Glutamatergic neuron (in vitro differentiated cells): ENCODE measurements at regions not wholly inside any gene's neighbourhood (a gene's known extent, or its start where the extent isn't known, plus 50 kb on each side); places are given as distances from the start of the nearest gene placed in this dataset.

ENCODE experiments used
- DNase-seq: peaks from one replicate; pipeline ENCODE4 v3.0.0; 2022
- H3K27ac Mint-ChIP-seq: one replicate; pipeline ENCODE4 v1.8.0; 2020; ENCODE audit warnings: mild to moderate bottlenecking, mixed read lengths, inconsistent platforms; ENCODE audit not compliant: unreplicated experiment
- H3K27me3 Mint-ChIP-seq: one replicate; pipeline ENCODE4 v1.8.0; 2020; ENCODE audit warnings: mild to moderate bottlenecking, moderate library complexity, mixed read lengths, inconsistent platforms; ENCODE audit not compliant: unreplicated experiment
- H3K36me3 Mint-ChIP-seq: one replicate; pipeline ENCODE4 v1.8.0; 2020; ENCODE audit warnings: mild to moderate bottlenecking, mixed read lengths, inconsistent platforms; ENCODE audit not compliant: unreplicated experiment
- H3K4me1 Mint-ChIP-seq: one replicate; pipeline ENCODE4 v1.8.0; 2020; ENCODE audit warnings: mild to moderate bottlenecking, low read depth, mixed read lengths, inconsistent platforms; ENCODE audit not compliant: unreplicated experiment
- H3K4me3 Mint-ChIP-seq: one replicate; pipeline ENCODE4 v1.8.0; 2020; ENCODE audit warnings: mild to moderate bottlenecking, mixed read lengths, inconsistent platforms; ENCODE audit not compliant: unreplicated experiment
- H3K9me3 Mint-ChIP-seq: one replicate; pipeline ENCODE4 v1.8.0; 2020; ENCODE audit warnings: mild to moderate bottlenecking, moderate library complexity, mixed read lengths, inconsistent platforms; ENCODE audit not compliant: unreplicated experiment
- TF ChIP-seq, protein P1 (sequence below): fragments of 200-600 bp; sonication (generic); IDR thresholded peaks from one replicate; pipeline ENCODE4 v1.5.0; 2021; ENCODE audit not compliant: partially characterized antibody, unreplicated experiment

DNA sequence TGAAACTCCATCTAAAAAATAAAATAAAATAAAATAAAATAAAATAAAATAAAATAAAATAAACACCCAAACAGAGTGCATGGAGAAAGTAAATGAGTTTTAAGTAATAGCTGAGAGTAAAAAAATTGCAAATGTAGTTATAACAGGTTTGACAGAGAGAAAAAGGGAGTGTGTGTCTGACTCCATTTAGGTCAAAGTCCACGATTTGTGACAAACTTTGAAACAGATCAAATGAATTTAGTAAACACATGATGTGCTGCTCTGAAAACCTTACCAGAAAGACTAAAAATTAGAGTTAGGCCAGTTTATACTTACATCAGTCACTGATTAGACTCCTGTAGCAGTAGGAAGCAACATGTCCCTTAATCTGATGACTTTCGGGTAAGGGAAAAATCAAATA lies 346.6 kb downstream of the PARP8 start:
- H3K4me1 Mint-ChIP-seq = no peaks in the 10 kb centered on the region
- no peak overlapping the region for H3K27ac Mint-ChIP-seq
- no peaks in the 10 kb centered on the region for H3K36me3 Mint-ChIP-seq
- no peak for DNase-seq
- H3K4me3 Mint-ChIP-seq = no peak overlapping the region
- TF ChIP-seq, protein P1, sequence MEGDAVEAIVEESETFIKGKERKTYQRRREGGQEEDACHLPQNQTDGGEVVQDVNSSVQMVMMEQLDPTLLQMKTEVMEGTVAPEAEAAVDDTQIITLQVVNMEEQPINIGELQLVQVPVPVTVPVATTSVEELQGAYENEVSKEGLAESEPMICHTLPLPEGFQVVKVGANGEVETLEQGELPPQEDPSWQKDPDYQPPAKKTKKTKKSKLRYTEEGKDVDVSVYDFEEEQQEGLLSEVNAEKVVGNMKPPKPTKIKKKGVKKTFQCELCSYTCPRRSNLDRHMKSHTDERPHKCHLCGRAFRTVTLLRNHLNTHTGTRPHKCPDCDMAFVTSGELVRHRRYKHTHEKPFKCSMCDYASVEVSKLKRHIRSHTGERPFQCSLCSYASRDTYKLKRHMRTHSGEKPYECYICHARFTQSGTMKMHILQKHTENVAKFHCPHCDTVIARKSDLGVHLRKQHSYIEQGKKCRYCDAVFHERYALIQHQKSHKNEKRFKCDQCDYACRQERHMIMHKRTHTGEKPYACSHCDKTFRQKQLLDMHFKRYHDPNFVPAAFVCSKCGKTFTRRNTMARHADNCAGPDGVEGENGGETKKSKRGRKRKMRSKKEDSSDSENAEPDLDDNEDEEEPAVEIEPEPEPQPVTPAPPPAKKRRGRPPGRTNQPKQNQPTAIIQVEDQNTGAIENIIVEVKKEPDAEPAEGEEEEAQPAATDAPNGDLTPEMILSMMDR = no peak
- H3K9me3 Mint-ChIP-seq = no peaks in the 10 kb centered on the region
- no peaks in the 10 kb centered on the region for H3K27me3 Mint-ChIP-seq

DNA sequence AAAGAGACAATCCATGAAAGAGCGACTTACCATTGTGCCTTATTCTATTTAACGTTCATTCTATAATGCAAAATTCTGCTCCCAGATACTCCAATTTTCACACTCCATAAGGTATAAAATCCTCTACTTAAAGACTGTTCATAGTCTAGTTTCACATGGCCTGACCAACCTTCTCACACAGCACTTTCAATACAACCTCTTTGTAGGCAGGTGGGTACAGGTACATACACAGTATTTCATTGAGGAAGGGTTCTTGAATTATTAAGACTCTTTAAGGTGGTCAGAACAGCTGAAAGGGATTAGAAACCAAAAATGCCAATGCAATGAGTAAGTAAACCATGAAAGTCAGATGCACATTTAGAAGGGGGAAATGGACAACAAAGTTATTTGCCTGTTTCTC lies 352.0 kb downstream of the PARP8 start:
- Mint-ChIP-seq H3K27me3 (no peaks in the 10 kb centered on the region), H3K4me1 (no peaks in the 10 kb centered on the region), H3K27ac (no peak overlapping the region), H3K4me3 (no peak overlapping the region), H3K36me3 (no peaks in the 10 kb centered on the region), H3K9me3 (no peaks in the 10 kb centered on the region)
- DNase-seq = no peak
- TF ChIP-seq, protein P1 = no peak

DNA sequence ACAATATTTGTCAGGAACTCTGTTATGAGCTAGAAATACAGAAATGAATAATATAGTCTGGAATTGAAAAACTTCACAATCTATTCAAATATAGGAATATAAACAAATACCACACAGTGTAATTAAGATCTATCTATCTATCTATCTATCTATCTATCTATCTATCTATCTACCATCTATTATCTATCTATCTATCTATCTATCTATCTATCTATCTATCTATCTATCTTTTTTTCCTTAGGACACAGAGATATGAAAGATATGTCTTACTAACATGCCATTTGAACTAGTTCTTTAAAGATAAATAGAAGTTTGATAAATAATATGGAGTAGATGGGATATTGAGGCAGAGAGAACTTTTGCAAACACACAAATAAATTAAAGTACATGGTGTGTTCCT lies 357.8 kb downstream of the PARP8 start:
- Mint-ChIP-seq H3K36me3 (peaks cover 7% of the 10 kb centered on the region), H3K4me3 (no peak overlapping the region), H3K27me3 (peaks cover 3% of the 10 kb centered on the region), H3K9me3 (no peaks in the 10 kb centered on the region), H3K4me1 (peaks cover 5% of the 10 kb centered on the region), H3K27ac (no peak overlapping the region)
- TF ChIP-seq, protein P1 = no peak
- DNase-seq = no peak

DNA sequence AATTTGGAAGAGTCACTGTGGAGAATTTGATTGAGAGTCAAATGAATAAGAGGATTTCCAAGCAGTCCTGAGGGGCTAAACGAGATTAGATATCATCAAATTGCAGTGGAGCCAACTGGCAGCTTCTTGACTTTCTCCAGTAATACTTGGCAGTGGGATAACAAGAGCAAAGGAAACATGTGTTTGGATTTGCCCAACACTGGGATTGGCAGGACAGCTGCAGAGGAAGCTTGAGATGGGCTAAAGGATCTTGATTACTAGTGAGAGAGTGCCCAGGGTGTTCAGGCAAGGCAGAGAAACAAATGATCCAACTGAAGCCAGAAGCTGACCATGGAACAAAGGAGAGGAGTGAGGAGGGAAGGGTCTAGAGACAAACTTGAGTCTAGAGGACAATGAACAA lies 356.0 kb upstream of the ISL1 start:
- H3K36me3 Mint-ChIP-seq = peaks cover 7% of the 10 kb centered on the region
- H3K27ac Mint-ChIP-seq = no peak overlapping the region
- no peak overlapping the region for H3K4me3 Mint-ChIP-seq
- TF ChIP-seq, protein P1 = no peak
- peaks cover 11% of the 10 kb centered on the region for H3K4me1 Mint-ChIP-seq
- DNase-seq = no peak
- peaks cover 3% of the 10 kb centered on the region for H3K27me3 Mint-ChIP-seq
- no peaks in the 10 kb centered on the region for H3K9me3 Mint-ChIP-seq

DNA sequence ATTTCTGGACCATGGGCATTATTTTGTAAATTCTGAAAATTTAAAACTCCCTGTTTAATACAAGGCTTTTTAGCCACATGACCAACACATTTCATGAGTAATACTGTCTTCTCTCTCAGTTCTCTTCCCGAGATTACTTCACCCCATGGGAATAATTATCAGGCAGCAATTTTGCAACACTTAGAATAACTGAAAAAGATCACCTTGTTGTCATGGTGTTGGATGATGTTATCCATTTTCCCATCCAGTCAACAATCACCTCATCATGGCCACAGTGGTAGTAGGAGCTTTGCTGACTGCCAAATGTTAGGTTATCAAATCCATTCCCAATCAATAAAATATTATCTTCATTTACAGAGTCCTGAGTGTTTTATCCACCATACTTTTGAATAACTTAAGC lies 354.9 kb upstream of the ISL1 start:
- no peaks in the 10 kb centered on the region for H3K9me3 Mint-ChIP-seq
- TF ChIP-seq, protein P1 = no peak
- H3K27ac Mint-ChIP-seq = no peak overlapping the region
- peaks cover 3% of the 10 kb centered on the region for H3K27me3 Mint-ChIP-seq
- H3K4me1 Mint-ChIP-seq = peaks cover 11% of the 10 kb centered on the region
- H3K4me3 Mint-ChIP-seq = no peak overlapping the region
- H3K36me3 Mint-ChIP-seq = peaks cover 7% of the 10 kb centered on the region
- DNase-seq = no peak
